WTC11 (cell line): ENCODE measurements at regions not wholly inside any gene's neighbourhood (a gene's known extent, or its start where the extent isn't known, plus 50 kb on each side); places are given as distances from the start of the nearest gene placed in this dataset.

Experiments used
- ATAC-seq: fragments of 200-7000 bp; cut with Tn5 transposase; 2 replicates; pipeline ENCODE4 v1.10.0; 2021; ENCODE audit warnings: mild to moderate bottlenecking, moderate library complexity
- CTCF ChIA-PET: fragments of 300-600 bp; sonication (Branson Sonifier 250); formaldehyde crosslinking; loops from one replicate; lab custom pipeline; 2021; ENCODE audit warnings: antibody characterized with exemption; lab: Charles Lee
- POLR2A ChIA-PET: fragments of 350-600 bp; sonication (Branson Sonifier 250); formaldehyde crosslinking; loops from one replicate; lab custom pipeline; 2021; ENCODE audit warnings: antibody characterized with exemption; lab: Charles Lee
- DNase-seq: peaks from one replicate; pipeline ENCODE4 v3.0.0; 2021; ENCODE audit warnings: low spot score
- H3K27ac Mint-ChIP-seq: 2 replicates; pipeline ENCODE4 v1.8.0; 2021; ENCODE audit warnings: mixed read lengths
- H3K27me3 Mint-ChIP-seq: 2 replicates; pipeline ENCODE4 v1.8.0; 2021; ENCODE audit warnings: low read depth, mild to moderate bottlenecking, moderate library complexity, mixed read lengths
- H3K36me3 Mint-ChIP-seq: 2 replicates; pipeline ENCODE4 v1.8.0; 2021; ENCODE audit warnings: mixed read lengths
- H3K4me1 Mint-ChIP-seq: 2 replicates; pipeline ENCODE4 v1.8.0; 2022; ENCODE audit warnings: mixed read lengths
- H3K4me3 Mint-ChIP-seq: 2 replicates; pipeline ENCODE4 v1.8.0; 2021; ENCODE audit warnings: mild to moderate bottlenecking, moderate library complexity, mixed read lengths
- H3K9me3 Mint-ChIP-seq: 2 replicates; pipeline ENCODE4 v1.8.0; 2021; ENCODE audit warnings: mixed read lengths
- CBFB ChIP-seq: sonication (generic); formaldehyde crosslinking; IDR thresholded peaks from 2 replicates; pipeline ENCODE4 v1.8.1; 2022; ENCODE audit warnings: mild to moderate bottlenecking, low read depth, missing genetic modification reagents
- CREM ChIP-seq: sonication (generic); formaldehyde crosslinking; IDR thresholded peaks from 2 replicates; pipeline ENCODE4 v1.8.1; 2022; ENCODE audit warnings: mild to moderate bottlenecking, missing genetic modification reagents, moderate library complexity
- EMX1 ChIP-seq: fragments of 250-450 bp; sonication (Bioruptor Pico); IDR thresholded peaks from 2 replicates; pipeline ENCODE4 v1.8.0; 2021; ENCODE audit warnings: mild to moderate bottlenecking
- FOXP1 ChIP-seq: sonication (generic); formaldehyde crosslinking; IDR thresholded peaks from 2 replicates; pipeline ENCODE4 v1.8.0; 2022; ENCODE audit warnings: missing genetic modification reagents, mild to moderate bottlenecking, moderate library complexity, borderline replicate concordance
- JUN ChIP-seq: sonication (generic); formaldehyde crosslinking; IDR thresholded peaks from 2 replicates; pipeline ENCODE4 v1.8.0; 2023; ENCODE audit warnings: mild to moderate bottlenecking, missing genetic modification reagents
- MYBL2 ChIP-seq: sonication (generic); formaldehyde crosslinking; IDR thresholded peaks from 2 replicates; pipeline ENCODE4 v1.8.1; 2023; ENCODE audit warnings: mild to moderate bottlenecking, moderate library complexity, missing genetic modification reagents
- NFATC4 ChIP-seq: fragments of 250-450 bp; sonication (Bioruptor Pico); IDR thresholded peaks from 2 replicates; pipeline ENCODE4 v1.9.0; 2021; ENCODE audit warnings: mild to moderate bottlenecking
- NR1H2 ChIP-seq: sonication (generic); formaldehyde crosslinking; IDR thresholded peaks from 2 replicates; pipeline ENCODE4 v1.9.0; 2021; ENCODE audit warnings: mild to moderate bottlenecking, moderate library complexity, missing genetic modification reagents
- SOX15 ChIP-seq: fragments of 250-450 bp; sonication (Bioruptor Pico); IDR thresholded peaks from 2 replicates; pipeline ENCODE4 v1.9.0; 2021; ENCODE audit warnings: mild to moderate bottlenecking
- ZNF219 ChIP-seq: sonication (generic); formaldehyde crosslinking; IDR thresholded peaks from 2 replicates; pipeline ENCODE4 v1.8.0; 2023; ENCODE audit warnings: missing genetic modification reagents, mild to moderate bottlenecking, borderline replicate concordance
- ZNF396 ChIP-seq: fragments of 250-450 bp; sonication (Bioruptor Pico); IDR thresholded peaks from 2 replicates; pipeline ENCODE4 v1.8.0; 2021; ENCODE audit warnings: mild to moderate bottlenecking, moderate library complexity, borderline replicate concordance
- ZNF671 ChIP-seq: fragments of 250-450 bp; sonication (Bioruptor Pico); IDR thresholded peaks from 2 replicates; pipeline ENCODE4 v1.8.0; 2021; ENCODE audit warnings: mild to moderate bottlenecking
- TF ChIP-seq, protein P1 (sequence below): sonication (generic); formaldehyde crosslinking; IDR thresholded peaks from 2 replicates; pipeline ENCODE4 v1.8.0; 2022; ENCODE audit warnings: missing genetic modification reagents
- TF ChIP-seq, protein P2 (sequence below): sonication (generic); formaldehyde crosslinking; conservative IDR thresholded peaks from 2 replicates; pipeline ENCODE4 v1.8.1; 2022; ENCODE audit warnings: mild to moderate bottlenecking, missing genetic modification reagents
- TF ChIP-seq, protein P3 (sequence below): sonication (generic); formaldehyde crosslinking; IDR thresholded peaks from 2 replicates; pipeline ENCODE4 v1.8.0; 2022; ENCODE audit warnings: mild to moderate bottlenecking, missing genetic modification reagents
- TF ChIP-seq, protein P4 (sequence below): fragments of 250-450 bp; sonication (Bioruptor Pico); IDR thresholded peaks from 2 replicates; pipeline ENCODE4 v1.9.0; 2021; ENCODE audit warnings: mild to moderate bottlenecking
- TF ChIP-seq, protein P5 (sequence below): sonication (generic); formaldehyde crosslinking; IDR thresholded peaks from 2 replicates; pipeline ENCODE4 v1.8.0; 2022; ENCODE audit warnings: mild to moderate bottlenecking, missing genetic modification reagents
- TF ChIP-seq, protein P6 (sequence below): fragments of 250-450 bp; sonication (Bioruptor Pico); IDR thresholded peaks from 2 replicates; pipeline ENCODE4 v2.1.2; 2022; ENCODE audit warnings: mild to moderate bottlenecking, moderate library complexity
- TF ChIP-seq, protein P7 (sequence below): sonication (generic); formaldehyde crosslinking; conservative IDR thresholded peaks from 2 replicates; pipeline ENCODE4 v1.8.1; 2023; ENCODE audit warnings: mild to moderate bottlenecking, low read depth, missing genetic modification reagents, moderate library complexity

DNA sequence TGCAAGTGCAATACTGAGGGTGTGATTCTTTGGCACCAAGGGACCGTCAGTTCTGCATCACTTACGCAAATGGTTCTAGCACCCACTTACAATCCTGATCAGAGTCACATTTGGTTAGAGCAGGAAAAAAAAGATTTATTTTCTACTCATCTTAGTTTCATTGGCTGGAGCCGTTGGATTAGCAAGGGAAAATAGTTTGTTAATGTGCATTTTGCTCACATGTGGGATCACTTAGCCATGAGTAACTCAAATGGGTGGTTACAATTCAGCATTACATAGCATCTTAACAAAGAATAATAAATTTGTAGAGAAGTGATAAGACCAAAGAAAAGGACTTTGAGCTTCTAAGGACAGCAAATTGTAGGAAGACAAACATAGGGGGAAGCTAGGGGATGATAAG, 216.9 kb downstream of the AUH start (continued):
- TF ChIP-seq JUN (CRISPR knock-in tag): no peak
- no peak for TF ChIP-seq CREM (CRISPR knock-in tag)

DNA sequence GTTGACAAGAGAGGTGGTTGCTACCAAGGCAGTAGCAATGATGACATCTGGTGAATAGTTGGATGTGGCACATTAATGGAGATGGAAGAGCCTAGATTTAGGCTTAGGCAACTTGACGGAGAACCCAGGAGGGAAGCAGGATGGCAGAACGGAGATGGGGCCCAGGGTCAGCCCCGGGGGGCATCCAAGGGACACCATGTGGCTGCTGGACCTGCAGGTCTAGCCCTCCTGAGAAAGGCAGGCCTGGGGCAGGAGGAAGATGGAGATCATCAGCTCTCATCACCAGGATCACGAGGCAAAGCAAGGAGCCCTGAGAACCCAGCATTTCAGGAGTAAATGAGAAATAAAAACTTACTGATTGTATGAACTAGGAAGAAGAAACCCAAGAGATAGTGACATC, 216.2 kb downstream of the AUH start:
- Mint-ChIP-seq H3K27ac (no peak overlapping the region), H3K4me1 (peaks cover 38% of the 10 kb centered on the region), H3K9me3 (peaks cover 31% of the 10 kb centered on the region), H3K27me3 (no peaks in the 10 kb centered on the region), H3K4me3 (no peak overlapping the region), H3K36me3 (peaks cover 19% of the 10 kb centered on the region)
- no peak for DNase-seq
- CTCF ChIA-PET: interaction anchor here (1.6 kb wide), 1 partner anchor 230 kb away, joined by 3 read pairs; no protein-coding TSS in a partner anchor
- ATAC-seq: no peak
- POLR2A ChIA-PET: no interaction called here
- TF ChIP-seq CBFB (CRISPR knock-in tag) (no peak), MYBL2 (CRISPR knock-in tag) (no peak), FOXP1 (CRISPR knock-in tag) (no peak)
- TF ChIP-seq, protein P1, sequence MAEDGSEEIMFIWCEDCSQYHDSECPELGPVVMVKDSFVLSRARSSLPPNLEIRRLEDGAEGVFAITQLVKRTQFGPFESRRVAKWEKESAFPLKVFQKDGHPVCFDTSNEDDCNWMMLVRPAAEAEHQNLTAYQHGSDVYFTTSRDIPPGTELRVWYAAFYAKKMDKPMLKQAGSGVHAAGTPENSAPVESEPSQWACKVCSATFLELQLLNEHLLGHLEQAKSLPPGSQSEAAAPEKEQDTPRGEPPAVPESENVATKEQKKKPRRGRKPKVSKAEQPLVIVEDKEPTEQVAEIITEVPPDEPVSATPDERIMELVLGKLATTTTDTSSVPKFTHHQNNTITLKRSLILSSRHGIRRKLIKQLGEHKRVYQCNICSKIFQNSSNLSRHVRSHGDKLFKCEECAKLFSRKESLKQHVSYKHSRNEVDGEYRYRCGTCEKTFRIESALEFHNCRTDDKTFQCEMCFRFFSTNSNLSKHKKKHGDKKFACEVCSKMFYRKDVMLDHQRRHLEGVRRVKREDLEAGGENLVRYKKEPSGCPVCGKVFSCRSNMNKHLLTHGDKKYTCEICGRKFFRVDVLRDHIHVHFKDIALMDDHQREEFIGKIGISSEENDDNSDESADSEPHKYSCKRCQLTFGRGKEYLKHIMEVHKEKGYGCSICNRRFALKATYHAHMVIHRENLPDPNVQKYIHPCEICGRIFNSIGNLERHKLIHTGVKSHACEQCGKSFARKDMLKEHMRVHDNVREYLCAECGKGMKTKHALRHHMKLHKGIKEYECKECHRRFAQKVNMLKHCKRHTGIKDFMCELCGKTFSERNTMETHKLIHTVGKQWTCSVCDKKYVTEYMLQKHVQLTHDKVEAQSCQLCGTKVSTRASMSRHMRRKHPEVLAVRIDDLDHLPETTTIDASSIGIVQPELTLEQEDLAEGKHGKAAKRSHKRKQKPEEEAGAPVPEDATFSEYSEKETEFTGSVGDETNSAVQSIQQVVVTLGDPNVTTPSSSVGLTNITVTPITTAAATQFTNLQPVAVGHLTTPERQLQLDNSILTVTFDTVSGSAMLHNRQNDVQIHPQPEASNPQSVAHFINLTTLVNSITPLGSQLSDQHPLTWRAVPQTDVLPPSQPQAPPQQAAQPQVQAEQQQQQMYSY (CRISPR knock-in tag): no peak
- TF ChIP-seq, protein P2, sequence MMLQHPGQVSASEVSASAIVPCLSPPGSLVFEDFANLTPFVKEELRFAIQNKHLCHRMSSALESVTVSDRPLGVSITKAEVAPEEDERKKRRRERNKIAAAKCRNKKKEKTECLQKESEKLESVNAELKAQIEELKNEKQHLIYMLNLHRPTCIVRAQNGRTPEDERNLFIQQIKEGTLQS (CRISPR knock-in tag): no peak

DNA sequence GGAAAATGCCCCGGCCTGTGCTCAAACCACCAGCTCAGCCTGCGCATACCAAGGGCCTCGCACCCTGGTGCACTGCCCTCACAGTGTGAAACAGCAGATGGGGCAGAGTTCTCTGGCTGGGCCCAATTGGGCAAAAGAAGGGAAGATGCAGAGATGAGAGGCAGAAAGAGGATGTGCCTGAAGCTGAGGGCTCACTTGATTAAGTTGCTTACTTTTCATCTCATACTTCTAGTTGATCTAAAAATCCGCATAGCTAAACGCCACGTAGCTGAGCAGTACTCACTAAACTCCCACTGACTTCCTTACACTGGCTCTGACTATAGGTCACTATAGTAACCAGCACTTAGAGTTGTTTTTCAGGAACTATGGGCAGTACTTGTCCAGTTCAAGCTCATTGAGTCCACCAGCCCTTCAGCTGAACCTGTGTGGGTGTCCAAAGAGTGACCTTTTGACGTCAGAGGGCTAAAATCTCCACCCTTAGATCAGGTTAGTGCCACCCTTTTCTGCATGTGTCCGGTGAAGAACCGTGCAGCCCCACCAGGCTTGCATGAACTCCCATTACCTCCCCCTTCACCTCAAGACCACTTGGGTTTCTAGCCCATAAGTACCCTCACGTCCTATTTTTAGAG, 215.2 kb downstream of the AUH start:
- ATAC-seq (peak; percentile 22; the same call in 1 of the 2 replicates), DNase-seq (no peak)
- no peak overlapping the region for H3K4me3 Mint-ChIP-seq
- H3K27ac Mint-ChIP-seq: no peak overlapping the region
- peaks cover 38% of the 10 kb centered on the region for H3K4me1 Mint-ChIP-seq
- POLR2A ChIA-PET: interaction anchor here (1.3 kb wide), 1 partner anchor 22 kb away, joined by 5 read pairs; no protein-coding TSS in a partner anchor
- H3K36me3 Mint-ChIP-seq: peaks cover 27% of the 10 kb centered on the region
- CTCF ChIA-PET: interaction anchor here (1.6 kb wide), 1 partner anchor 231 kb away, joined by 3 read pairs; no protein-coding TSS in a partner anchor
- H3K9me3 Mint-ChIP-seq: peaks cover 41% of the 10 kb centered on the region
- H3K27me3 Mint-ChIP-seq: no peaks in the 10 kb centered on the region; the same call in 1 of the 2 replicates
- TF ChIP-seq, protein P3, sequence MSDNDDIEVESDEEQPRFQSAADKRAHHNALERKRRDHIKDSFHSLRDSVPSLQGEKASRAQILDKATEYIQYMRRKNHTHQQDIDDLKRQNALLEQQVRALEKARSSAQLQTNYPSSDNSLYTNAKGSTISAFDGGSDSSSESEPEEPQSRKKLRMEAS (CRISPR knock-in tag): no peak
- TF ChIP-seq ZNF671 (CRISPR knock-in tag) (no peak), ZNF219 (CRISPR knock-in tag) (no peak), SOX15 (CRISPR knock-in tag) (no peak), NR1H2 (CRISPR knock-in tag) (no peak), NFATC4 (CRISPR knock-in tag) (no peak), ZNF396 (CRISPR knock-in tag) (no peak), EMX1 (CRISPR knock-in tag) (no peak)
- TF ChIP-seq, protein P4, sequence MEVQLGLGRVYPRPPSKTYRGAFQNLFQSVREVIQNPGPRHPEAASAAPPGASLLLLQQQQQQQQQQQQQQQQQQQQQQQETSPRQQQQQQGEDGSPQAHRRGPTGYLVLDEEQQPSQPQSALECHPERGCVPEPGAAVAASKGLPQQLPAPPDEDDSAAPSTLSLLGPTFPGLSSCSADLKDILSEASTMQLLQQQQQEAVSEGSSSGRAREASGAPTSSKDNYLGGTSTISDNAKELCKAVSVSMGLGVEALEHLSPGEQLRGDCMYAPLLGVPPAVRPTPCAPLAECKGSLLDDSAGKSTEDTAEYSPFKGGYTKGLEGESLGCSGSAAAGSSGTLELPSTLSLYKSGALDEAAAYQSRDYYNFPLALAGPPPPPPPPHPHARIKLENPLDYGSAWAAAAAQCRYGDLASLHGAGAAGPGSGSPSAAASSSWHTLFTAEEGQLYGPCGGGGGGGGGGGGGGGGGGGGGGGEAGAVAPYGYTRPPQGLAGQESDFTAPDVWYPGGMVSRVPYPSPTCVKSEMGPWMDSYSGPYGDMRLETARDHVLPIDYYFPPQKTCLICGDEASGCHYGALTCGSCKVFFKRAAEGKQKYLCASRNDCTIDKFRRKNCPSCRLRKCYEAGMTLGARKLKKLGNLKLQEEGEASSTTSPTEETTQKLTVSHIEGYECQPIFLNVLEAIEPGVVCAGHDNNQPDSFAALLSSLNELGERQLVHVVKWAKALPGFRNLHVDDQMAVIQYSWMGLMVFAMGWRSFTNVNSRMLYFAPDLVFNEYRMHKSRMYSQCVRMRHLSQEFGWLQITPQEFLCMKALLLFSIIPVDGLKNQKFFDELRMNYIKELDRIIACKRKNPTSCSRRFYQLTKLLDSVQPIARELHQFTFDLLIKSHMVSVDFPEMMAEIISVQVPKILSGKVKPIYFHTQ (CRISPR knock-in tag): no peak
- TF ChIP-seq, protein P5, sequence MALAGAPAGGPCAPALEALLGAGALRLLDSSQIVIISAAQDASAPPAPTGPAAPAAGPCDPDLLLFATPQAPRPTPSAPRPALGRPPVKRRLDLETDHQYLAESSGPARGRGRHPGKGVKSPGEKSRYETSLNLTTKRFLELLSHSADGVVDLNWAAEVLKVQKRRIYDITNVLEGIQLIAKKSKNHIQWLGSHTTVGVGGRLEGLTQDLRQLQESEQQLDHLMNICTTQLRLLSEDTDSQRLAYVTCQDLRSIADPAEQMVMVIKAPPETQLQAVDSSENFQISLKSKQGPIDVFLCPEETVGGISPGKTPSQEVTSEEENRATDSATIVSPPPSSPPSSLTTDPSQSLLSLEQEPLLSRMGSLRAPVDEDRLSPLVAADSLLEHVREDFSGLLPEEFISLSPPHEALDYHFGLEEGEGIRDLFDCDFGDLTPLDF: no peak
- TF ChIP-seq, protein P6, sequence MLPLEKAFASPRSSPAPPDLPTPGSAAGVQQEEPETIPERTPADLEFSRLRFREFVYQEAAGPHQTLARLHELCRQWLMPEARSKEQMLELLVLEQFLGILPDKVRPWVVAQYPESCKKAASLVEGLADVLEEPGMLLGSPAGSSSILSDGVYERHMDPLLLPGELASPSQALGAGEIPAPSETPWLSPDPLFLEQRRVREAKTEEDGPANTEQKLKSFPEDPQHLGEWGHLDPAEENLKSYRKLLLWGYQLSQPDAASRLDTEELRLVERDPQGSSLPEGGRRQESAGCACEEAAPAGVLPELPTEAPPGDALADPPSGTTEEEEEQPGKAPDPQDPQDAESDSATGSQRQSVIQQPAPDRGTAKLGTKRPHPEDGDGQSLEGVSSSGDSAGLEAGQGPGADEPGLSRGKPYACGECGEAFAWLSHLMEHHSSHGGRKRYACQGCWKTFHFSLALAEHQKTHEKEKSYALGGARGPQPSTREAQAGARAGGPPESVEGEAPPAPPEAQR (CRISPR knock-in tag): no peak
- TF ChIP-seq, protein P7, sequence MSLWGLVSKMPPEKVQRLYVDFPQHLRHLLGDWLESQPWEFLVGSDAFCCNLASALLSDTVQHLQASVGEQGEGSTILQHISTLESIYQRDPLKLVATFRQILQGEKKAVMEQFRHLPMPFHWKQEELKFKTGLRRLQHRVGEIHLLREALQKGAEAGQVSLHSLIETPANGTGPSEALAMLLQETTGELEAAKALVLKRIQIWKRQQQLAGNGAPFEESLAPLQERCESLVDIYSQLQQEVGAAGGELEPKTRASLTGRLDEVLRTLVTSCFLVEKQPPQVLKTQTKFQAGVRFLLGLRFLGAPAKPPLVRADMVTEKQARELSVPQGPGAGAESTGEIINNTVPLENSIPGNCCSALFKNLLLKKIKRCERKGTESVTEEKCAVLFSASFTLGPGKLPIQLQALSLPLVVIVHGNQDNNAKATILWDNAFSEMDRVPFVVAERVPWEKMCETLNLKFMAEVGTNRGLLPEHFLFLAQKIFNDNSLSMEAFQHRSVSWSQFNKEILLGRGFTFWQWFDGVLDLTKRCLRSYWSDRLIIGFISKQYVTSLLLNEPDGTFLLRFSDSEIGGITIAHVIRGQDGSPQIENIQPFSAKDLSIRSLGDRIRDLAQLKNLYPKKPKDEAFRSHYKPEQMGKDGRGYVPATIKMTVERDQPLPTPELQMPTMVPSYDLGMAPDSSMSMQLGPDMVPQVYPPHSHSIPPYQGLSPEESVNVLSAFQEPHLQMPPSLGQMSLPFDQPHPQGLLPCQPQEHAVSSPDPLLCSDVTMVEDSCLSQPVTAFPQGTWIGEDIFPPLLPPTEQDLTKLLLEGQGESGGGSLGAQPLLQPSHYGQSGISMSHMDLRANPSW (CRISPR knock-in tag): no peak
